NCI-H1092 treated with DMSO at 0.1 percent for 48 hours (cell line): ENCODE measurements at regions not wholly inside any gene's neighbourhood (a gene's known extent, or its start where the extent isn't known, plus 50 kb on each side); places are given as distances from the start of the nearest gene placed in this dataset.

Experiments used
- DNase-seq: peaks from one replicate; lab custom pipeline; 2025; lab: John Stamatoyannopoulos, UW

GRCh38 chr15:75134748-75135147, 66.9 kb upstream of the C15orf39 start:
- DNase-seq = no peak

DNA sequence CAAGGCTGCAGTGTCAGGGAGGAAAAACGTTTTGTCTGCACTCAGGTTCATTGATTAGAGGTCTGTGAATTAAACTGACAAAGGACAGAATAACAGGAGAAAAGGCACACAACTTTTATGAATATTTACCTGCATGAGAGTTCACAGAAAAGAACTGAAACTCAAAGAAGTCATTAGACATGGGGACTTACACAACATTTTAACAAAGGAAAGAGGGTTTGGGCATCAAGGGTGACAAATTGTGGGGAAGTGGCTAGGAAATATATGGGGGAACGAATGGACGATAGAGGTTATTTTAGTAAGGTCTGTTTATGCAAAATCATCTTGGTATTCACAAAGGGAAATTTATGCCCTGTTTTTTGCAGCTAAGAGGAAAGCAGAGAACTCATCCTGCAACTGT, 65.6 kb upstream of the C15orf39 start:
- no peak for DNase-seq

DNA sequence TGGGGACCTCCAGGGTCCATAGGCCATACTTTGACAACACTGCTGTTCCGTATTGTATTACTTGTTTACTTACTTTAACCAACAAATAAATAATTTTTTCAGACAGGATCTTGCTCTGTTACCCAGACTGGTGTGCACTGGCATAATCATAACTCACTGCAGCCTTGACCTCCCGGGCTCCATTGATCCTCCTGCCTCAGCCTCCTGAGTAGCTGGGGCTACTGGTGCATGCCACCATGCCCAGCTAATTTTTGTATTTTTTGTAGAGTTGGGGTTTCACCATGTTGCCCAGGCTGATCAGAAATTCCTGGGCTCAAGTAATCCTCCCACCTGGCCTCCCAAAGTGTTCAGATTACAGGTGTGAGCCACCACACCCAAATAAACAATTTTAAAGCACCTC, 64.9 kb upstream of the C15orf39 start:
- DNase-seq = no peak

- DNase-seq = no peak
Observed at GRCh38 chr15:75138016-75138999, 63.4 kb upstream of the C15orf39 start.

DNA sequence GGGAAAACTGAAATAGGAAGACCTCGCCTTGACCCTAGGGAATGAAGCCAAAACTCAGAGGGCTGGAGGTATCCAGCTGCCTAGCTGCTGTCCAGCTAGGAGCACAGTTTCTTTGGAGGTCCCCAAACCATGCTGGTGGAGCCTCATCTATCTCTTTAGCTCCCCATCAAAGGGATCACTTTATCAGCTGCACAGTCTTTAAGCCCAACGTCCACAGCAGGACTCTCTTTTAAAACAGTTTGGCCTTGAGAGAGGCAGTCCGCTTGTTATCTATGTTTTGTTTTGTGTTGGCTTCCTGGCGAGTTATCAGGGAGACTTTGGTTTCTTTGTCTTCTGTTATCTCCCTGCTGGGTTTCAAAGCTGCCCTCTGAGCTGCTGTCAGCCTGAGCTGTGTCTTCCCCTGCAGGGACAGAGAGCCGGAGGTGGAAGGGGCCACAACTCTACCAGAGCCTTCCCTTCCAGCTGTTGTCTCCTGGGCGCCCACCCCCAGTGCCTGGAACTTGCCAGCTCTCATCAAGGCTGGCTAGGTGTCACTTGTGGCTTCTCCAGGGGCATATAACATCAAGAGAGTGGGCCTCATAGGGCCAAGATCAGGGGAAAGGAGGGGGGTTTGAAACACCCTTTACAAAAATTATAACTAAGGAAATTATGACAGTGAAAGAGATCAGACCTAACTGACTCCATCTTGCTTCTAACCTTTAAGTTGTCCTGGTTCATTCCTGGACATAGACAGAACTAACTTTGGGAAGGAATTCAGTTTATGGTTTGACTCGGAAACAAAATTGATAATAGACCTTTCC, 61.4 kb upstream of the C15orf39 start:
- DNase-seq = no peak

GRCh38 chr15:75142499-75142898, 59.2 kb upstream of the C15orf39 start:
- DNase-seq = no peak

GRCh38 chr15:75143738-75144334, 57.8 kb upstream of the C15orf39 start:
- no peak for DNase-seq

DNA sequence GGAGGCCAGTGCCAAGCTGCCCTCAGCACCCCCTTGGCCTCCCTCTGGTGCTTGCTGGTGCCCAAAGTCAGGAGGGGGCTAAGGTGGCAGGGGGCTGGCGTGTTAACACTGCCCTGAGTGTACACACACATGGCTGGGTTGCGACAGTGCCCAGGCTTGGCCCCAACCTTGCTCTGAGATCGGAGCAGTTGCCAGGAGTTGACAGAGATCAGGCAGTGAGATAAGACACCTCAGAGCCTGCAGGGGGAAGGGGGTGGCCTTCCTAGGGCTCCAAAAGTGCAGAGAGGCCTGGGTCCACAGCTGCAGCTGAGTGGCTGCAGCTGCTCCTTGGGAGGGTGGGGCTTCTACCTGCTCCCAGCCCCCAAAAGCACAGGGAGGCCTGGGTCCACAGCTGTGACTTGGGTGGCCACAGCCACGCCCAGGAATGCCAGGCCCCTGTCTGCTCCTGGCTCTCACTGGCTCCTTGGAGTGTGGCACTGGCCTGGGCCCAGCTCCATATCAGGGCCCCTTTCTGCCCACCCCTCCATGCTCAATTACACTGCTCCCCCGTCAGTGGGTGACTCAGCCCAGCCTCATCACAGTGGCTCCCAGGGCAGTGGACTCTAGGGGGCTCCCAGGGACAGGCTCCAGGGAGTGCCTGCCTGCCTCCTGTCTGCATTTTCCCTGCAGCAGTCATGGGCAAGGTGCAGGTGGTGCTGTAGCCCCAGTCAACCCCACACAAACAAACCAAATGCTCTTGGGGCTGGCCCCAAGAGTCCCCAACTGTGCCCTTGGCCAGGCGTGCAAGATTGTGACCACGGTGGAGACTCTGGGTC, 56.4 kb upstream of the C15orf39 start:
- no peak for DNase-seq

DNA sequence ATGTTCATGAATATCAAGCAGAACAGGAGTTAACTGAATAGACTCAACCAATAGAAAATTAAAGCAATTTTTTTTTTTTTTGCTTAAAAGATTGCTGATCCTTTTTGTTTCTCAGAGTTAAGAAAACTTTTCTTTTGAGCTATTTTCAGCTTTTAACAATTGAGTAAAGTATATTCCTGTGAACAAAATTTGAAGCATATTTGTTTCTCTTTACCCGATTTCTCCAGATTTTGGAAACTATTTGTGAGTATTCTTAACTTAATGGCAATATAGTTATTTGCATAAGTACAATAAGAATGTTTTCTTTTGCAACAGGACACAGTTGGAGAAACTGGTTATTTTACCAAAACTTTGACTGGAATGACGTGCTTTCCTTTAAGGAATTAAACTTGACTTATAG, 53.4 kb upstream of the C15orf39 start:
- DNase-seq = no peak

DNA sequence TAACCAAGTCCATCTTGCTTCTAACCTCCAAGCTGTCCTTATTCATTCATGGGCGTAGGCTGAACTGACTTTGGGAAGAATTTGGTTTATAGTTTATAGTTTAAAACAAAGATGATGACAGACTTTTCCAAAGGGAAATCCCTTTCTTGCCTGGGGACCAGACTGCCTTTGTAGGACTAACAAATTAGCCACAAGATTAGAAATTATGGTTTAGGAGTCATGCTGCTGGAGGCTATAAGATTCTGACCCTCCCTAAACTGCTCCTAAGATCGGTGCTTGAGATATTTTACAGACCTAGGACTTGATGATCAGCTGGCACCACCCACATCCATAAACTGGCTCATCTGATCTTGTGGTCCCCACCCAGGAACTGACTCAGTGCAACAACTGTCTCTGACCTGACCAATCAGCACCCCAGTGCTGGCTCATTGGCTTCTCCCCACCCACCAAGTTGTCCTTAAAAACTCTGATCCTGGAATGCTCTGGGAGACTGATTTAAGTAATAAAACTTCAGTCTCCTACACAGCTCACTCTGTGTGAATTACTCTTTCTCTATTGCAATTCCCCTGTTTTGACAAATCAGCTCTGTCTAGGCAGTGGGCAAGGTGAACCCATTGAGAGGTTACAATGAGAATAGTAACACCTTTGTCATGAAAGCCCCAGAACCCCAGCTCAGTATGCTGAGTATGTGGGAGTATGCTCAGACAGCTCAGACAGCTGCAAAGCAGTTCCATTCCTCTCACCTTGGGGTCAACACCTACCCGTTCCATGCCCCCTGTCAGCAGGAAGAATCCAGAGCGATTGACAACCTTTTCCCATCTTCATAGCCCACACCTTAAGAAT, 51.6 kb upstream of the C15orf39 start:
- no peak for DNase-seq

- DNase-seq = no peak
Observed at GRCh38 chr15:75151214-75152128, 50.2 kb upstream of the C15orf39 start.
